MM.1S (cell line): ENCODE measurements at regions not wholly inside any gene's neighbourhood (a gene's known extent, or its start where the extent isn't known, plus 50 kb on each side); places are given as distances from the start of the nearest gene placed in this dataset.

Source experiments
- DNase-seq: peaks from one replicate; pipeline ENCODE4 v3.0.0-alpha.2; 2015
- H2AFZ ChIP-seq: fragments of 300-600 bp; sonication (generic); 2 replicates; pipeline ENCODE4 v1.6.0; 2016; ENCODE audit warnings: antibody characterized with exemption, low read length
- H3F3A ChIP-seq: fragments of 300-600 bp; sonication (generic); 2 replicates; pipeline ENCODE4 v1.6.1; 2016; ENCODE audit warnings: mild to moderate bottlenecking, antibody characterized with exemption, low read length, moderate library complexity, mixed read lengths; ENCODE audit not compliant: insufficient read depth
- H3K27ac ChIP-seq: fragments of 300-600 bp; sonication (generic); 2 replicates; pipeline ENCODE4 v1.5.1; 2016; ENCODE audit warnings: mild to moderate bottlenecking, low read length
- H3K27me3 ChIP-seq: fragments of 300-600 bp; sonication (generic); replicated peaks from 2 replicates; pipeline ENCODE4 v1.6.0; 2016; ENCODE audit warnings: low read length; ENCODE audit not compliant: insufficient read depth
- H3K36me3 ChIP-seq: fragments of 300-600 bp; sonication (generic); replicated peaks from 2 replicates; pipeline ENCODE4 v1.6.1; 2016; ENCODE audit warnings: mild to moderate bottlenecking, low read length, mixed read lengths; ENCODE audit not compliant: insufficient read depth
- H3K4me1 ChIP-seq: fragments of 300-600 bp; sonication (generic); 2 replicates; pipeline ENCODE4 v1.6.1; 2016; ENCODE audit warnings: low read length, mixed read lengths
- H3K4me2 ChIP-seq: fragments of 300-600 bp; sonication (generic); 2 replicates; pipeline ENCODE4 v1.6.0; 2016; ENCODE audit warnings: low read depth, low read length
- H3K4me3 ChIP-seq: fragments of 300-600 bp; sonication (generic); 2 replicates; pipeline ENCODE4 v1.5.1; 2016; ENCODE audit warnings: low read length, mixed read lengths
- H3K79me2 ChIP-seq: fragments of 300-600 bp; sonication (generic); 2 replicates; pipeline ENCODE4 v1.6.1; 2016; ENCODE audit warnings: mixed run types, low read length, mixed read lengths
- H3K9ac ChIP-seq: fragments of 300-600 bp; sonication (generic); 2 replicates; pipeline ENCODE4 v1.6.1; 2016; ENCODE audit warnings: low read length, mixed read lengths
- H3K9me2 ChIP-seq: fragments of 300-600 bp; sonication (generic); replicated peaks from 2 replicates; pipeline ENCODE4 v1.6.1; 2016; ENCODE audit warnings: mild to moderate bottlenecking, low read length, mixed read lengths; ENCODE audit not compliant: insufficient read depth
- H3K9me3 ChIP-seq: fragments of 300-600 bp; sonication (generic); replicated peaks from 2 replicates; pipeline ENCODE4 v1.6.1; 2016; ENCODE audit warnings: mild to moderate bottlenecking, low read length, mixed read lengths; ENCODE audit not compliant: insufficient read depth
- H4K20me1 ChIP-seq: fragments of 300-600 bp; sonication (generic); 2 replicates; pipeline ENCODE4 v1.6.1; 2016; ENCODE audit warnings: mild to moderate bottlenecking, low read length, moderate library complexity, mixed read lengths; ENCODE audit not compliant: insufficient read depth
- EZH2 ChIP-seq: fragments of 300-600 bp; sonication (generic); optimal IDR thresholded peaks from 2 replicates; pipeline ENCODE3; 2017; ENCODE audit warnings: low read depth, mild to moderate bottlenecking, antibody characterized with exemption, low read length, mixed read lengths
- EZH2phosphoT487 ChIP-seq: fragments of 300-600 bp; sonication (generic); IDR thresholded peaks from 2 replicates; pipeline ENCODE4 v1.6.1; 2018; ENCODE audit warnings: antibody characterized with exemption, low read length
- TF ChIP-seq, protein P1 (sequence below): fragments of 300-600 bp; sonication (generic); IDR thresholded peaks from 2 replicates; pipeline ENCODE4 v1.5.1; 2016; ENCODE audit warnings: antibody characterized with exemption, low read length, mixed read lengths

DNA sequence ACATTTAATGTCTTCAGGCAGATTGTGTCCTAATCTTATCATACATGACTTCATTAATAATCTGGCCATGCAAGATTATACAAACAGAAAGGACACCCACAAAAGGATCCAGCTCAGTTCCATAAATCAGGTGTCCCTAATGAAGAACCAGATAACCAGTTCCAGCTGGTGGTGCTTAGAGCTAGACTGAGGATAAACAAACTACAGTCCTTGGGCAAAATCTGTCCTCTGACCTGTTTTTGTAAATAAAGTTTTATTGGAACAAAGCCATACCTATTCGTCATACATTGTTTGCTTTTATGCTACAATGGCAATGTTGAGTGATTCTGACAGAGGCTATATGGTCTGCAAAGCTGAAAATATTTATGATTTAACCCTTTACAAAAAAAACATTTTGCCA lies 199.5 kb downstream of the MID1IP1 start:
- TF ChIP-seq, protein P1, sequence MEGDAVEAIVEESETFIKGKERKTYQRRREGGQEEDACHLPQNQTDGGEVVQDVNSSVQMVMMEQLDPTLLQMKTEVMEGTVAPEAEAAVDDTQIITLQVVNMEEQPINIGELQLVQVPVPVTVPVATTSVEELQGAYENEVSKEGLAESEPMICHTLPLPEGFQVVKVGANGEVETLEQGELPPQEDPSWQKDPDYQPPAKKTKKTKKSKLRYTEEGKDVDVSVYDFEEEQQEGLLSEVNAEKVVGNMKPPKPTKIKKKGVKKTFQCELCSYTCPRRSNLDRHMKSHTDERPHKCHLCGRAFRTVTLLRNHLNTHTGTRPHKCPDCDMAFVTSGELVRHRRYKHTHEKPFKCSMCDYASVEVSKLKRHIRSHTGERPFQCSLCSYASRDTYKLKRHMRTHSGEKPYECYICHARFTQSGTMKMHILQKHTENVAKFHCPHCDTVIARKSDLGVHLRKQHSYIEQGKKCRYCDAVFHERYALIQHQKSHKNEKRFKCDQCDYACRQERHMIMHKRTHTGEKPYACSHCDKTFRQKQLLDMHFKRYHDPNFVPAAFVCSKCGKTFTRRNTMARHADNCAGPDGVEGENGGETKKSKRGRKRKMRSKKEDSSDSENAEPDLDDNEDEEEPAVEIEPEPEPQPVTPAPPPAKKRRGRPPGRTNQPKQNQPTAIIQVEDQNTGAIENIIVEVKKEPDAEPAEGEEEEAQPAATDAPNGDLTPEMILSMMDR, result no peak
- TF ChIP-seq EZH2 (no peak), EZH2phosphoT487 (no peak)
- H3K9me3 ChIP-seq, result no peaks in the 10 kb centered on the region
- no peaks in the 10 kb centered on the region for H3F3A ChIP-seq
- H3K9me2 ChIP-seq, result no peaks in the 10 kb centered on the region
- no peak overlapping the region for H3K27ac ChIP-seq
- H3K36me3 ChIP-seq, result no peaks in the 10 kb centered on the region
- H3K9ac ChIP-seq, result no peak overlapping the region
- no peaks in the 10 kb centered on the region for H3K4me1 ChIP-seq
- no peaks in the 10 kb centered on the region for H3K79me2 ChIP-seq
- H3K4me2 ChIP-seq, result no peak overlapping the region
- no peak overlapping the region for H3K4me3 ChIP-seq
- H4K20me1 ChIP-seq, result no peaks in the 10 kb centered on the region
- H2AFZ ChIP-seq, result no peak overlapping the region
- no peak for DNase-seq
- H3K27me3 ChIP-seq, result no peaks in the 10 kb centered on the region

DNA sequence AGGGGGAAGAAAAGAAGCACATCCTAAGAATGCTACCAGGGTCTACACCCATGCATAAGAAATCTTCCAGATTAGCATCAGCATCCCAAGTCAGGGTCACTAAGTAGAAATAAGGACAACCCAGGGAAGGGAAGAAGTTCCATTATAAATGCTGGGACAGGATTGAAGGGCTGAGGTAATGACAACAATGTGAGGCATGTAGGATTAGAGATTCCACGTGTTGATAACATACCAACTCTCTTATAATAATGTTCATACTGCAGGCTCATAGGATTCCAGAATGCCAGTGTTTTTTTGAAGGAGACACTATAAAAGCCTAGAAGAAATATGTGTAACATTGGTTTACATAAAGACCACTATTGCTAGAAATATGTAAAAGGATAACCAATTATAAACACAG lies 201.2 kb downstream of the MID1IP1 start:
- H3F3A ChIP-seq, result no peaks in the 10 kb centered on the region
- H3K9me3 ChIP-seq, result no peaks in the 10 kb centered on the region
- no peak overlapping the region for H3K9ac ChIP-seq
- H3K4me3 ChIP-seq, result no peak overlapping the region
- H3K36me3 ChIP-seq, result no peaks in the 10 kb centered on the region
- no peak overlapping the region for H3K4me2 ChIP-seq
- no peaks in the 10 kb centered on the region for H3K9me2 ChIP-seq
- H3K27me3 ChIP-seq, result no peaks in the 10 kb centered on the region
- H3K27ac ChIP-seq, result no peak overlapping the region
- DNase-seq, result no peak
- H3K4me1 ChIP-seq, result no peaks in the 10 kb centered on the region
- no peaks in the 10 kb centered on the region for H4K20me1 ChIP-seq
- TF ChIP-seq EZH2phosphoT487 (no peak), EZH2 (no peak)
- TF ChIP-seq, protein P1, result no peak
- no peak overlapping the region for H2AFZ ChIP-seq
- H3K79me2 ChIP-seq, result no peaks in the 10 kb centered on the region

DNA sequence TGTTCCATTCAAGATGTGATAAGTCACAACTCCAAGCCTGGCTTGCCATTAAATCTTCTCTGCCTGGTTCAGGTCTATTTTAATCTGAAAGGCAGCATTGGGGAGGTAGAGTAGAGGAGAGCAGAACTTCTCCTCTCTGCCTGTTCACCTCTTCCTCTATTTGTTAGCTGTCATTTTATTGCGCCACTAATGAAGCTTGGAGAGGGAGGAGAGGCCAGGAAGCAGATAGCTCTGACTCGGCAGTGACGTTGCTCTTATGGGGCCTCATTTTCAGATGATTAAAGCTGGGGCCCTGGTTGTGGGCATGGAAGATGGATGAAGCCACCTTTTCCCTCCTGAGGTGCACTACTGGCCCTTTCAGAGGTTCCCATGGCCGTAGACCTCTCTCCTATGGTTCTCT lies 207.3 kb downstream of the MID1IP1 start:
- Histone ChIP-seq H3K4me2 (no peak overlapping the region), H3K36me3 (no peaks in the 10 kb centered on the region), H3K9ac (no peak overlapping the region), H2AFZ (no peak overlapping the region), H3K27me3 (no peaks in the 10 kb centered on the region), H3F3A (no peaks in the 10 kb centered on the region), H3K9me3 (no peaks in the 10 kb centered on the region), H3K4me1 (no peaks in the 10 kb centered on the region), H3K27ac (no peak overlapping the region), H3K79me2 (no peaks in the 10 kb centered on the region), H3K9me2 (no peaks in the 10 kb centered on the region), H3K4me3 (no peak overlapping the region), H4K20me1 (no peaks in the 10 kb centered on the region)
- DNase-seq, result no peak
- TF ChIP-seq EZH2phosphoT487, result no peak
- TF ChIP-seq, protein P1, result no peak
- no peak for TF ChIP-seq EZH2
